GM13977 (cell line): ENCODE measurements at regions not wholly inside any gene's neighbourhood (a gene's known extent, or its start where the extent isn't known, plus 50 kb on each side); places are given as distances from the start of the nearest gene placed in this dataset.

Source experiments
- DNase-seq: peaks from one replicate; pipeline ENCODE4 v3.0.0; 2012; ENCODE audit warnings: low spot score
- CTCF ChIP-seq: IDR thresholded peaks from 2 replicates; pipeline ENCODE4 v1.5.1; 2012; ENCODE audit warnings: mild to moderate bottlenecking, control low read depth; ENCODE audit not compliant: insufficient read depth; ENCODE audit errors: extremely low read depth, missing control alignments
- in situ Hi-C: fragments of 300-500 bp; cut with MboI; formaldehyde crosslinking; loops from one replicate; pipeline ENCODE4 v1.12.0; 2022; ENCODE audit warnings: low sequenced_read_pairs, low pct_unique_long_range_greater_than_20kb, mixed read lengths, inconsistent platforms; ENCODE audit not compliant: unreplicated experiment

GRCh38 chr15:39381517-39381916 lies 199.4 kb upstream of the THBS1 start:
- in situ Hi-C loops = no loop called here
- DNase-seq = no peak

GRCh38 chr15:39388118-39388517 lies 192.8 kb upstream of the THBS1 start:
- TF ChIP-seq CTCF = no peak
- DNase-seq = no peak
- in situ Hi-C loops = no loop called here

More at GRCh38 chr15:39381517-39381916, 199.4 kb upstream of the THBS1 start:
- no peak for TF ChIP-seq CTCF

GRCh38 chr15:39391230-39391629 lies 189.6 kb upstream of the THBS1 start:
- in situ Hi-C loops = no loop called here
- DNase-seq = no peak

GRCh38 chr15:39392469-39393047 lies 188.3 kb upstream of the THBS1 start:
- no peak for DNase-seq
- TF ChIP-seq CTCF = no peak
- in situ Hi-C loops = no loop called here

More at GRCh38 chr15:39391230-39391629, 189.6 kb upstream of the THBS1 start:
- no peak for TF ChIP-seq CTCF

- in situ Hi-C loops = no loop called here
- no peak for DNase-seq
- no peak for TF ChIP-seq CTCF
Measured at GRCh38 chr15:39393575-39394335, 187.1 kb upstream of the THBS1 start.

- no peak for TF ChIP-seq CTCF
- DNase-seq = no peak
Measured at GRCh38 chr15:39394496-39394895, 186.4 kb upstream of the THBS1 start.

More at GRCh38 chr15:39394496-39394895, 186.4 kb upstream of the THBS1 start:
- in situ Hi-C loops = no loop called here
